HUES64 (cell line): ENCODE measurements at regions not wholly inside any gene's neighbourhood (a gene's known extent, or its start where the extent isn't known, plus 50 kb on each side); places are given as distances from the start of the nearest gene placed in this dataset.

Experiments
- H3K27ac ChIP-seq: 2 replicates; pipeline ENCODE4 v1.7.0; 2013; ENCODE audit warnings: low read depth, low read length, inconsistent platforms
- H3K27me3 ChIP-seq: 2 replicates; pipeline ENCODE4 v1.6.1; 2013; ENCODE audit warnings: mild to moderate bottlenecking, low read length; ENCODE audit not compliant: insufficient read depth
- H3K36me3 ChIP-seq: 2 replicates; pipeline ENCODE4 v1.6.1; 2013; ENCODE audit warnings: mild to moderate bottlenecking, low read length; ENCODE audit not compliant: insufficient read depth
- H3K4me1 ChIP-seq: 2 replicates; pipeline ENCODE4 v1.6.1; 2013; ENCODE audit warnings: mild to moderate bottlenecking, low read length, moderate library complexity; ENCODE audit not compliant: insufficient read depth
- H3K4me3 ChIP-seq: 2 replicates; pipeline ENCODE4 v1.5.1; 2013; ENCODE audit warnings: mild to moderate bottlenecking, low read length, moderate library complexity
- H3K9ac ChIP-seq: 2 replicates; pipeline ENCODE4 v1.6.1; 2013; ENCODE audit warnings: mild to moderate bottlenecking, low read depth, low read length
- H3K9me3 ChIP-seq: 2 replicates; pipeline ENCODE4 v1.6.1; 2013; ENCODE audit warnings: low read depth, low read length; ENCODE audit not compliant: insufficient read depth
- WGBS: fragments of 150-250, 120-280 bp; methylation state at CpG from one replicate; pipeline ENCODE4 v1.1.7; 2013; ENCODE audit warnings: missing lambda C conversion rate; 5-methylcytosine and 5-hydroxymethylcytosine counted together

GRCh38 chr14:44291366-44291915 lies 215.6 kb downstream of the FSCB start:
- no peaks in the 10 kb centered on the region for H3K4me1 ChIP-seq
- no peak overlapping the region for H3K4me3 ChIP-seq
- H3K27me3 ChIP-seq, result no peaks in the 10 kb centered on the region
- H3K9ac ChIP-seq, result no peak overlapping the region
- no peaks in the 10 kb centered on the region for H3K36me3 ChIP-seq
- no peaks in the 10 kb centered on the region; the same call in 1 of the 2 replicates for H3K9me3 ChIP-seq
- H3K27ac ChIP-seq, result no peak overlapping the region
- WGBS, result 93% methylated on average over 8 of the region's 8 CpGs

- no peaks in the 10 kb centered on the region for H3K9me3 ChIP-seq
- no peak overlapping the region for H3K27ac ChIP-seq
- H3K4me3 ChIP-seq, result no peak overlapping the region
- WGBS, result 95% methylated on average over 2 of the region's 2 CpGs
- no peak overlapping the region for H3K9ac ChIP-seq
- no peaks in the 10 kb centered on the region for H3K36me3 ChIP-seq
- H3K27me3 ChIP-seq, result no peaks in the 10 kb centered on the region
- H3K4me1 ChIP-seq, result no peaks in the 10 kb centered on the region
These were observed 219.2 kb downstream of the FSCB start for GRCh38 chr14:44287858-44288257.

- Histone ChIP-seq H3K27me3 (no peaks in the 10 kb centered on the region), H3K4me3 (no peak overlapping the region), H3K4me1 (no peaks in the 10 kb centered on the region), H3K9me3 (no peaks in the 10 kb centered on the region), H3K27ac (no peak overlapping the region), H3K36me3 (no peaks in the 10 kb centered on the region), H3K9ac (no peak overlapping the region)
- WGBS, result 94% methylated on average over 2 of the region's 2 CpGs
These were observed 220.9 kb downstream of the FSCB start for GRCh38 chr14:44286201-44286600.

GRCh38 chr14:44283836-44284235 lies 223.2 kb downstream of the FSCB start:
- Histone ChIP-seq H3K36me3 (no peaks in the 10 kb centered on the region), H3K4me3 (no peak overlapping the region), H3K27me3 (no peaks in the 10 kb centered on the region), H3K27ac (no peak overlapping the region), H3K9ac (no peak overlapping the region), H3K4me1 (no peaks in the 10 kb centered on the region), H3K9me3 (no peaks in the 10 kb centered on the region)
- WGBS, result no CpG with 5 or more reads among the region's 1 CpG

- Histone ChIP-seq H3K4me3 (no peak overlapping the region), H3K27ac (no peak overlapping the region), H3K27me3 (no peaks in the 10 kb centered on the region), H3K36me3 (no peaks in the 10 kb centered on the region), H3K9ac (no peak overlapping the region), H3K9me3 (no peaks in the 10 kb centered on the region), H3K4me1 (no peaks in the 10 kb centered on the region)
- 74% methylated on average over 1 of the region's 1 CpG for WGBS
These were observed 227.7 kb downstream of the FSCB start for GRCh38 chr14:44279357-44279756.

- 92% methylated on average over 2 of the region's 2 CpGs for WGBS
- H3K4me3 ChIP-seq, result no peak overlapping the region
These were observed 235.4 kb downstream of the FSCB start for GRCh38 chr14:44271637-44272036.

GRCh38 chr14:44271006-44271405 lies 236.1 kb downstream of the FSCB start:
- Histone ChIP-seq H3K9ac (no peak overlapping the region), H3K36me3 (no peaks in the 10 kb centered on the region)

More at GRCh38 chr14:44271637-44272036, 235.4 kb downstream of the FSCB start:
- Histone ChIP-seq H3K9me3 (no peaks in the 10 kb centered on the region), H3K36me3 (no peaks in the 10 kb centered on the region), H3K4me1 (no peaks in the 10 kb centered on the region), H3K27me3 (no peaks in the 10 kb centered on the region), H3K27ac (no peak overlapping the region), H3K9ac (no peak overlapping the region)

GRCh38 chr14:44265246-44265645 lies 241.8 kb downstream of the FSCB start:
- no peak overlapping the region for H3K9ac ChIP-seq
- H3K9me3 ChIP-seq, result no peaks in the 10 kb centered on the region
- no peaks in the 10 kb centered on the region for H3K36me3 ChIP-seq
- no peaks in the 10 kb centered on the region for H3K27me3 ChIP-seq
- no peak overlapping the region for H3K27ac ChIP-seq
- H3K4me3 ChIP-seq, result no peak overlapping the region
- no peaks in the 10 kb centered on the region for H3K4me1 ChIP-seq
- WGBS, result 82% methylated on average over 2 of the region's 2 CpGs

More at GRCh38 chr14:44271006-44271405, 236.1 kb downstream of the FSCB start:
- Histone ChIP-seq H3K4me3 (no peak overlapping the region), H3K4me1 (no peaks in the 10 kb centered on the region), H3K27me3 (no peaks in the 10 kb centered on the region), H3K27ac (no peak overlapping the region), H3K9me3 (no peaks in the 10 kb centered on the region)
- 97% methylated on average over 3 of the region's 3 CpGs for WGBS

GRCh38 chr14:44215660-44216059 lies 291.4 kb downstream of the FSCB start:
- Histone ChIP-seq H3K27me3 (no peaks in the 10 kb centered on the region), H3K9ac (no peak overlapping the region), H3K27ac (no peak overlapping the region), H3K4me3 (no peak overlapping the region), H3K36me3 (no peaks in the 10 kb centered on the region), H3K4me1 (no peaks in the 10 kb centered on the region; the same call in 1 of the 2 replicates), H3K9me3 (peaks cover 13% of the 10 kb centered on the region)

- 60% methylated on average over 1 of the region's 2 CpGs for WGBS
- peaks cover 9% of the 10 kb centered on the region; the same call in 1 of the 2 replicates for H3K9me3 ChIP-seq
- H3K9ac ChIP-seq, result no peak overlapping the region
- no peaks in the 10 kb centered on the region for H3K36me3 ChIP-seq
- H3K4me3 ChIP-seq, result no peak overlapping the region
- H3K27me3 ChIP-seq, result no peaks in the 10 kb centered on the region
- H3K27ac ChIP-seq, result no peak overlapping the region
- H3K4me1 ChIP-seq, result no peaks in the 10 kb centered on the region; the same call in 1 of the 2 replicates
These were observed 295.4 kb downstream of the FSCB start for GRCh38 chr14:44211718-44212117.

GRCh38 chr14:44204061-44204835 lies 302.8 kb downstream of the FSCB start:
- Histone ChIP-seq H3K9ac (no peak overlapping the region), H3K27me3 (no peaks in the 10 kb centered on the region), H3K9me3 (no peaks in the 10 kb centered on the region), H3K36me3 (no peaks in the 10 kb centered on the region), H3K27ac (no peak overlapping the region), H3K4me1 (peaks cover 24% of the 10 kb centered on the region), H3K4me3 (no peak overlapping the region)
- WGBS, result 63% methylated on average over 1 of the region's 3 CpGs
